Keratinocyte (primary cell): ENCODE measurements at regions not wholly inside any gene's neighbourhood (a gene's known extent, or its start where the extent isn't known, plus 50 kb on each side); places are given as distances from the start of the nearest gene placed in this dataset.

Experiments
- DNase-seq: peaks from one replicate; pipeline ENCODE4 v3.0.0-alpha.2; 2011; ENCODE audit warnings: low read depth, missing footprints, low spot score
- FAIRE-seq: peaks from 2 replicates; lab custom pipeline; 2011; peaks lifted over from hg19 to GRCh38; lab: Jason Lieb, UNC
- H2AFZ ChIP-seq: 2 replicates; pipeline ENCODE4 v1.6.0; 2012; ENCODE audit warnings: low read length, control low read depth, inconsistent platforms; ENCODE audit not compliant: control insufficient read depth
- H3K27ac ChIP-seq: 2 replicates; pipeline ENCODE4 v1.5.1; 2011; ENCODE audit warnings: low read length; ENCODE audit not compliant: control insufficient read depth, insufficient read depth
- H3K27me3 ChIP-seq: 3 replicates; pipeline ENCODE4 v1.6.0; 2011; ENCODE audit warnings: low read length; ENCODE audit not compliant: control insufficient read depth, insufficient read depth; ENCODE audit errors: extremely low read depth
- H3K36me3 ChIP-seq, 2 experiments: 2 replicates in 1 of 2; 3 replicates in 1 of 2; pipeline ENCODE4 v1.5.1; 2011; ENCODE audit warnings: low read length in 2 of 2, mild to moderate bottlenecking in 1 of 2; ENCODE audit not compliant: control insufficient read depth in 2 of 2, insufficient read depth in 2 of 2; ENCODE audit errors: extremely low read depth in 1 of 2
- H3K4me1 ChIP-seq: 3 replicates; pipeline ENCODE4 v1.5.1; 2011; ENCODE audit warnings: low read length; ENCODE audit not compliant: control insufficient read depth, insufficient read depth; ENCODE audit errors: extremely low read depth
- H3K4me2 ChIP-seq: 3 replicates; pipeline ENCODE4 v1.6.0; 2011; ENCODE audit warnings: low read depth, low read length; ENCODE audit not compliant: control insufficient read depth, insufficient read depth; ENCODE audit errors: extremely low read depth
- H3K4me3 ChIP-seq, 3 experiments: fragments of 200-600 bp in 1 of 3; sonication (generic) in 1 of 3; 2 replicates in 2 of 3; 3 replicates in 1 of 3; pipeline ENCODE4 v1.5.1; 2011 to 2016; ENCODE audit warnings: low read length in 3 of 3, mild to moderate bottlenecking in 3 of 3, control low read depth in 2 of 3, inconsistent platforms in 1 of 3, low read depth in 1 of 3, mixed read lengths in 1 of 3, mixed run types in 1 of 3, moderate library complexity in 1 of 3; ENCODE audit not compliant: control insufficient read depth in 2 of 3, insufficient read depth in 2 of 3; ENCODE audit errors: extremely low read depth in 1 of 3
- H3K79me2 ChIP-seq: 2 replicates; pipeline ENCODE4 v1.6.0; 2012; ENCODE audit warnings: low read length; ENCODE audit not compliant: control insufficient read depth, insufficient read depth
- H3K9ac ChIP-seq: 3 replicates; pipeline ENCODE4 v1.6.0; 2011; ENCODE audit warnings: low read length; ENCODE audit not compliant: control insufficient read depth, insufficient read depth; ENCODE audit errors: extremely low read depth
- H3K9me1 ChIP-seq: 3 replicates; pipeline ENCODE4 v1.6.0; 2011; ENCODE audit warnings: low read length; ENCODE audit not compliant: control insufficient read depth, insufficient read depth; ENCODE audit errors: extremely low read depth
- H3K9me3 ChIP-seq: 2 replicates; pipeline ENCODE4 v1.5.1; 2012; ENCODE audit warnings: low read depth, low read length; ENCODE audit not compliant: control insufficient read depth
- H4K20me1 ChIP-seq: 3 replicates; pipeline ENCODE4 v1.6.0; 2011; ENCODE audit warnings: low read length; ENCODE audit not compliant: control insufficient read depth, insufficient read depth; ENCODE audit errors: extremely low read depth
- CTCF ChIP-seq, 3 experiments: IDR thresholded peaks in 1 of 3; conservative IDR thresholded peaks in 1 of 3; optimal IDR thresholded peaks in 1 of 3; 2 replicates in 2 of 3; 3 replicates in 1 of 3; pipeline versions ENCODE3 to v1.5.1; 2011; ENCODE audit warnings: low read length in 3 of 3, mild to moderate bottlenecking in 3 of 3, moderate library complexity in 2 of 3, control low read depth in 1 of 3, inconsistent platforms in 1 of 3; ENCODE audit not compliant: insufficient read depth in 2 of 3; ENCODE audit errors: extremely low read depth in 1 of 3
- EZH2 ChIP-seq: IDR thresholded peaks from one replicate; pipeline ENCODE4 v1.6.1; 2012; ENCODE audit warnings: inconsistent platforms, mild to moderate bottlenecking, low read length, moderate library complexity
- dilution Hi-C: fragments of 300-500 bp; cut with MboI; formaldehyde crosslinking; loops from one replicate; pipeline ENCODE4 v1.7.0; 2020; ENCODE audit warnings: low sequenced_read_pairs; ENCODE audit not compliant: extremely low pct_ligation_motif_present

DNA sequence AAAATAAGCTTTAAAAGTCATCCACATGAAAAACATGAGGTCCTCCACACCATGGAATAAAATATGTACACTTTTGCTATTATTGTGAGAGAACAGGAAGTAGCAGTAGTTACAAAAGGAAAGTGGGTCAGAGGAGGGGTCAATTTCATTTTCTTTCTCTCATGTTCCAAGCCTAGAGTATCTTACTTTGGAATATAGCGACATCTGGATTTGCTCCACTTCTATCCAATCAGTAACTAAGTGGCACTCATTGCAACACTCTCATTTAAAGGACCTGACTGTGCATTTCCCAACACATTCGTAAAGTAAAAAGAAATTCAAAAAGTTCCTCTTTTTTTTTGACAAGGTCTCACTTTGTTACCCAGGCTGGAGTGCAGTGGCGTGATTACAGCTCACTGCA is 637.3 kb downstream of the TUSC7 start:
- Histone ChIP-seq H3K9me1 (no peaks in the 10 kb centered on the region), H3K9me3 (no peaks in the 10 kb centered on the region), H3K27me3 (no peaks in the 10 kb centered on the region), H3K4me1 (no peaks in the 10 kb centered on the region), H3K9ac (no peak overlapping the region), H4K20me1 (no peaks in the 10 kb centered on the region), H2AFZ (no peak overlapping the region), H3K36me3 (no peaks in the 10 kb centered on the region), H3K79me2 (no peaks in the 10 kb centered on the region), H3K4me2 (no peak overlapping the region), H3K27ac (no peak overlapping the region), H3K4me3 (no peak overlapping the region)
- TF ChIP-seq EZH2 (no peak), CTCF (optimal IDR thresholded peaks at IDR 0.05 in 1 of 3, IDR thresholded peaks at IDR 0.05 in 1 of 3, conservative IDR thresholded peaks at IDR 0.05 in 1 of 3; ENCODE audit: extremely low read depth in 1 of 3, insufficient read depth in 2 of 3, low read length in 3 of 3) (no peak)
- FAIRE-seq (no peak), DNase-seq (no peak)
- dilution Hi-C loops: no loop called here

DNA sequence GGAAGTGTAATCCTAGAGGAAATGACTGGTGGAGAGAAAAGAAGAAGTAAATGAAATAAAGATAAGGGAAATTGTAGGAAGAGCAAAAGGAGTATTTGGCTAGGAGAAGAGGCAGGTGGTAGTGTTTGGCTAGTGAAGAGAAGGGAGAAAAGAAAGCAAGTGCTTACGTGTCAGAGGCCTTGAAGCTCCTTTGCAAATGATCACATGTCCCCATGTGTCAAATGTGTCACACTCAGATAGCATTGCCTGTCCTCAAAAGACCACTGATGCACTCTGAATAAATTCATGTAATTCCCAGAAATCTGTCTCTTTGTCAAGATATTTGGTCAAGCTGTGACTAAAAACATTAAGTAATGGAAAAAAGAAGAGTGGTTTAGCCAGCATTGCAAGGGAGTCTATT is 639.3 kb downstream of the TUSC7 start:
- H3K9me3 ChIP-seq: no peaks in the 10 kb centered on the region
- no peak overlapping the region for H3K27ac ChIP-seq
- H3K27me3 ChIP-seq: no peaks in the 10 kb centered on the region
- H3K79me2 ChIP-seq: no peaks in the 10 kb centered on the region
- dilution Hi-C loops: no loop called here
- no peak overlapping the region for H3K9ac ChIP-seq
- DNase-seq (no peak), FAIRE-seq (no peak)
- H3K4me3 ChIP-seq: no peak overlapping the region
- H3K4me1 ChIP-seq: no peaks in the 10 kb centered on the region
- no peaks in the 10 kb centered on the region for H3K36me3 ChIP-seq
- no peaks in the 10 kb centered on the region for H4K20me1 ChIP-seq
- H3K4me2 ChIP-seq: no peak overlapping the region
- no peak for TF ChIP-seq CTCF (optimal IDR thresholded peaks at IDR 0.05 in 1 of 3, IDR thresholded peaks at IDR 0.05 in 1 of 3, conservative IDR thresholded peaks at IDR 0.05 in 1 of 3; ENCODE audit: extremely low read depth in 1 of 3, insufficient read depth in 2 of 3, low read length in 3 of 3)
- TF ChIP-seq EZH2: no peak
- H2AFZ ChIP-seq: no peak overlapping the region
- H3K9me1 ChIP-seq: no peaks in the 10 kb centered on the region
